ENCODE measurements at regions not wholly inside any gene's neighbourhood (a gene's known extent, or its start where the extent isn't known, plus 50 kb on each side); places are given as distances from the start of the nearest gene placed in this dataset.

DNA sequence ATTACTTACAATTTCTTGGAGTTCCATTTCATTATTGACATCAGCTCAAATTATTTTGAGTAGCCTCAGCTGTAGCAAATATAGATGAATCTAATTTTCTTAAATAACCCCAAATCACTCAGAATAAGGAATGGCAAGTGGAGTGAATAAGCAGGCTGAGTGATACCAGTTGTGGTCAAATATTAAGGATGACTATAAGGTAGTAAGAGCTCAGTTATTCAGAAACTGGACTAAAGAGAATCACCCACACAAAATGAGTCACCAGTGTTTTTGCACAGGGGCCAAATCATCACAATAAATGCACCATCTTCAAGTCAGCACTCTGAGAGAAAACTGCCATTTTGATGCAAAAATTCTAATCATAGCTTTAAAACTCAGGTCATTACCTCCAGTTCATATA, 128.9 kb upstream of the TARS1 start:
- no peak for DNase-seq (ENCODE audit: low read depth in 3 of 3, low spot score in 2 of 3)

DNA sequence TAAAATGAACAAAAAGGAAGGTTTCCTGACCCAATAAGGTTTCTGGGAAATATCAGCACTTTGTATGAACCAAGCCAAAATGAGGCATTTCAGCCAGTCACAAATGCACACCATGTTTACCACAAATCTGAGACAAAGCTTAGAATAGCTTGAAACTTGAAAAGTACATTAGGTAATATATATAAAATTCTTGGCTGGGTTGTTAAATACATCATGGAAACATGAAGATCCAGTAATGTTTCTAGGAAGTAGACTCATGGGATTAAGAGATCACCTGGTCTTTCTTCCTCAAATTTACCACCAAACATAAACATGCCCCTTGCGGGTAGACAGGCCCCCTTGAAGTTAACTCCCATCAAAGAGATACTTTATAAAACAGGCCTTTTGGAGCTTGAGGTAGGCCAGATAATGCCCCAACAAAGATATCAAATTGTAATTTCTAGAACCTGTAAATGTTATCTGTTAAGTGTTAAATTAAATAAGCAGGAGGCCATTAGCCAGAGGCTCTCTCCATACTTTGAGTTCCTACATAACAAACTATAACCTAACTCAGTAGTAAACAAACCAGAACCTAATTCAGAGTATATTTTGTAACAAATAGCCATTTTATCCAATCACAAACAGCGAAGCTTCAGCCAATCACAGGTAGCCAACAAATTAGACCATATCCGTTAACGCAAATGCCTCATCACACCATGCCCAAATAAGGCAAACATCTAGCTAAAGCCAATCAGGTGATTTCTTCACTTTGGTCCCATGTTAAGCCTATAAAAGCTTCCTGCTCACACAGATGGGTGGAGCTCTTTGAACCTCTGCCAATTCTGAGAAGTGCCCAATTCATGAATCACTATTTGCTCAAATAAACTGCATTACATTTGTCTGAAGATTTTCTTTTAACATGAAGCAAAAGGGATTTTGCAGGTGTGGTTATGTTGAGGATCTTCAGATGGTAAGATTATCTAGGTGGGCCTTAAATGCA, 127.9 kb upstream of the TARS1 start:
- no peak for DNase-seq (ENCODE audit: low read depth in 3 of 3, low spot score in 2 of 3)

DNA sequence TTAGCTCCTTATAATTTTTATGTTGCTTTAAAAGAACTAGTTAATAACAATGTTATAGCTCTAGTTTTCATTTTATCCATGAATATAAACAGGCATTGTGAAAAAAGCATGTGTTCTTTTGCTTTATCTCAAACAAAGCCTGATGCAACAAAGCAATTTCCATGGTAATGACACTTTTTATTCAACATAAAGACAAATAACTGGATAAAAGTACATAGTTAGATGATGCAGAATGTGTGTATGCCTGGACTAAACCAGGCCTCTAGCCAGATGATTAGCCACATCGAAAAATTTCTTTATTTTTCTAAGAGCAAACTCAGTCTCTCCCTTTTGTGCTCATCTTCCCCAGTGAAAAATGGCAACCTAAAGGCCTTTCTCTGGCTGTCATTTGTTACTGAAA, 125.6 kb upstream of the TARS1 start:
- DNase-seq (ENCODE audit: low read depth in 3 of 3, low spot score in 2 of 3) = no peak

- no peak for DNase-seq (ENCODE audit: low read depth in 3 of 3, low spot score in 2 of 3)
Observed at GRCh38 chr5:33316773-33317172, 124.0 kb upstream of the TARS1 start.

- DNase-seq (ENCODE audit: low read depth in 3 of 3, low spot score in 2 of 3) = no peak
Observed at GRCh38 chr5:33317271-33317670, 123.5 kb upstream of the TARS1 start.

DNA sequence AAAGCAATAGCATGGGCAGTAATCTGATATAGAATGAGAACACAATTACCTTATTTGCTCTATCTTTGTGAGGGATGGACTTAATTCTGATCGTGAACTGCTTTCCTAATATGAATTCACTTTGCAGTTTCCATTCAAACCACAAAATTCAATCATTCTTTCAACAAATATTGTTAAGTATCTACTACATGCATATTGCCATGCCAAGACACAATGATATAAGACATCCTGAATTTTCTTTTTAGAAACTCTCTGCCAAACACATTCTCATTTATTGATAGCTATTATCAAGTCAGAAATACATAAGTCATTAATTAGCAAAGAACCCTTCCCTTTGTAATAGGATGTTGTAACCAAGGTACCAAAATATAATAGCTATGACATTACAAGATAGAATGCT, 121.6 kb upstream of the TARS1 start:
- no peak for DNase-seq (ENCODE audit: low read depth in 3 of 3, low spot score in 2 of 3)

GRCh38 chr5:33319841-33320240, 120.9 kb upstream of the TARS1 start:
- no peak for DNase-seq (ENCODE audit: low read depth in 3 of 3, low spot score in 2 of 3)

DNA sequence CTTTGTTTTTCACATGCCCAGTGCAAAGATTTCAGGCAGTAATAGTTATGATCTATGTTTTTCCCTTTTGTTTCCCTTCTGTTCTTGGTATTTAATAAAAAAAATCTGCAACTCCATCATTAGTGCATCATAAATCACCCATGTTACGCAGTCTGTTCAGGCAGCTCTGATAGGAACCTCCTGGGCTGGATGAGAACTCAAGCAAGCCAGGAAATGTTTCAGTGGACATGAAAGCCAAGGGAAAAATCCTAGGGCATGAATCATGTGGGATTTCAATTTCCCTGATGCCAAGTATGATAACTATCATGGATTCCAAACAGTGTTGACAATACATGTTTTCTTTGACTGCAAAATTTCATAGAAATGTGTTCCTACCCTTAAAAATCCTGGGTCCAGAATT, 119.7 kb upstream of the TARS1 start:
- no peak for DNase-seq (ENCODE audit: low read depth in 3 of 3, low spot score in 2 of 3)

GRCh38 chr5:33322632-33323031, 118.1 kb upstream of the TARS1 start:
- DNase-seq (ENCODE audit: low read depth in 3 of 3, low spot score in 2 of 3) = no peak

- no peak for DNase-seq (ENCODE audit: low read depth in 3 of 3, low spot score in 2 of 3)
Observed at GRCh38 chr5:33324667-33325307, 116.0 kb upstream of the TARS1 start.

DNA sequence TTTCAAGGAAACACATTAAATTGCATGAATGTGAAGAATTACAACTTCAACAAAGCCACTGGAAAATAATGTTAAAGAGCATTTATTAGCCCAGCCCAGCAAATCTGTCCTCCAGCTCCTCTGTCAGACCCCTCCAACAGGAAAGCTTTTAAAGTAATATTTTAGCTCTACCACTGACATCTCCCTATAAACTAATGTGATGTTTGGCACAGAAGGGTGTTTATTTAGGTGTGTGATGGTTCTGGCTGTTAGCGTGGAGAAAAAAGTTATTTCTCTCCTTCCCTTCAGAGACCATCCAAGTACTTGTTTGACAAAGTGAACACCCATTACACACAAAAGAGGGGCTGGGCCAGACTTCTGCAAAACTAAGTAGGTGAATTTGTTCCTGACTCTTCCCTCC, 111.9 kb upstream of the TARS1 start:
- no peak for DNase-seq (ENCODE audit: low read depth in 3 of 3, low spot score in 2 of 3)

DNA sequence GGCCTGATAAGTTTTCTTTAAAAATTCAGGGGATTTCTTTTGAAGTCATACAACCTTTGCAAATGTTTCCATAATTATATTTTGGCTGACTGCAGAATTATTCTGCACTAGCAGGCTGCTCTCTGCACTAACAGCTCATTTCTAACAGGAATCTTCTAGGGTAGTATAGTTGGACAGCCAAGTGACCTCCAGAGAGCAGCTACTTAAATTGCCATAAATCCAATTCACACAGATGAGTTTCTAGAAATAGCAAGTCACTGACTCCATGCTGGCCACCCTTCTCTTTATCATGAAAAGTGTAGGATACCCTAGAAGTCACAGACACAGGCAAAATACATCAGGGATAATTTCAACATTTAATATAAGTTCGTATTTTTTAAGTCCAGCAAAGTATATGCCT, 110.9 kb upstream of the TARS1 start:
- no peak for DNase-seq (ENCODE audit: low read depth in 3 of 3, low spot score in 2 of 3)

GRCh38 chr5:33330426-33330825, 110.3 kb upstream of the TARS1 start:
- no peak for DNase-seq (ENCODE audit: low read depth in 3 of 3, low spot score in 2 of 3)

DNA sequence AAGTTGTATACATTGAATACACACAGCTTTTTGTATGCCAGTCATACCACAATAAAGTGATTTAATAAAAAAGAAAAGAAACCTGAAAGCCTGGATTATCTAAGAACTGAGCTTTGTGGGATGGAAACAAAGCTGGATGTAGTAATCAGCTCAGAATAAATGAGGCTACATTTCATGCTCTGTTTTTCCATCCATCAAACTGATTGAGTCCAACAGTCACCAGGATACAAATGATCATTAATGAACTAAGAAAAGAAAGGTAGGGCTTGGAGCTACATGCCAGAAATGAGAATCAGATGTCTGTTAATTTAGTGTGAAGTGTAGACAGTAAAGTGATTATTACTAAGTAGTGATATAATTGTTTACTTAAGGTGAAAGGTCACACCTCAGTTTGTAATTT, 109.8 kb upstream of the TARS1 start:
- DNase-seq (ENCODE audit: low read depth in 3 of 3, low spot score in 2 of 3) = no peak

DNA sequence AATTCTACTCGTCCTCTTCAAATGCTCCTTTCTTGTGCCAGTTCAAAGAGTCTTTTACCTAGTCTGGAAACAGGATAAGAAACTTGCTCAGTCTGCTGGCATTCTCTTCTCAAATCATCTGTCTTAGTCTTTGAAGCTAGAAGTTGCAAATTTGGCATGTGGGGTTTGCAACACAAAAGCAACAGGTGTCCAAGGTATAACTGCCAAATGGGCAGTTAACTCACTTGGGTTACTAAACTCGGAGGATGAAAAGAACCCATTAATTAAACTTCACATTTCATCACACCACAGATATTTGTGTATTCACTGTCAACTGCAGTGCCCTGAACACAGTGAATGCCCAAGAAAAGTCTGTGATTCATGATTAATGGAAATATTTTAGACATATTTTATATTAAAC, 108.0 kb upstream of the TARS1 start:
- DNase-seq (ENCODE audit: low read depth in 3 of 3, low spot score in 2 of 3) = no peak

- DNase-seq (ENCODE audit: low read depth in 3 of 3, low spot score in 2 of 3) = no peak
Observed at GRCh38 chr5:33334829-33335228, 105.9 kb upstream of the TARS1 start.

DNA sequence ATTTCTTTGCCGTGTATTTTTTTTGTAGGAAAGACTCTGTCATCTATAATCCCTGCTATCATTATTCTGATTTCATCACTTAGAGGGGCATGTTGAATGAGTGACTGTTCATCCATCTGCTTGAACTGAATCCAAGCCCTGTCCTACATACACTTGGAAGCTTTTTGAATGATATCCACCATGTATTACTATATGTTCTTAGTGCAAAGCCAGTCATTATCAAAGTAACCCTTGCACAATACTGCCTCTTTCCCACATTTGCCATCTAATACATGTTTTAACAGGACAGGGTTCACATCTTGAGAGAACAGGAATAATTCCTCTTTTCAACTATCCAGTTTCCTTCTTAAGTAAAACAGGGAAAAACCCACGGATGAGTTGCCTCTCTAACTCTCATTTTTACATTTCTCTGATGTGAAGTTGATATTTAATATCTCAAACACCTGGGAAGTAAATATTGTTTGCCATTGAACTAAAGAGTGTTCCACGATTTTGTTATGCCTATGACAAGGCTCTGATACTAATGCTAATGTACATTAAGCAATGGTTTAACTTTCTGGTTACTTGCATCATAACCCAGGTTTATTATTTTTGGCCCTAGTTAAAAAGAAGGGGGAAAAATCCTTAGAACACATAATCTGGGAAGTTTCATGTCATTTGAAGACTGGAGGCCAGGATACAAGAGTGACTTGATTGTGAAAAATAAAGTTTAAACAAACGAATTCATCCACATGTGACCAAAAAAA, 103.7 kb upstream of the TARS1 start:
- no peak for DNase-seq (ENCODE audit: low read depth in 3 of 3, low spot score in 2 of 3)

DNA sequence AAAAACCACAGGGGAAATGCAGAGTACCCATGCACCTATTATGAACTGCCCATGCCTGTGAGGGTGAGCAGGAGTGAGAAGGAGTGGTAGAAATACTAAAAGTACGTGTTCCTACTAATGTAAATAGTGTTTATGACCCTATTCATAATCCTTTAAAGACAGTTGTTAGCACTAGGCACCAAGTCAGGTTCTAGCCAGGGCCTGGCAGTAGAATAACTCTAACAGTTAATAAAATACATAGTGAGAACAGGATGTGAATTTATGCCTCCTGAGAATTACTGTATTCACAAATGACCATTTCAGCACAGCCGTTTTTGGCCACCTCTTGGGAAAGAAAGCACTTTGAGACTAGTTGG, 103.2 kb upstream of the TARS1 start:
- DNase-seq (ENCODE audit: low read depth in 3 of 3, low spot score in 2 of 3) = no peak

DNA sequence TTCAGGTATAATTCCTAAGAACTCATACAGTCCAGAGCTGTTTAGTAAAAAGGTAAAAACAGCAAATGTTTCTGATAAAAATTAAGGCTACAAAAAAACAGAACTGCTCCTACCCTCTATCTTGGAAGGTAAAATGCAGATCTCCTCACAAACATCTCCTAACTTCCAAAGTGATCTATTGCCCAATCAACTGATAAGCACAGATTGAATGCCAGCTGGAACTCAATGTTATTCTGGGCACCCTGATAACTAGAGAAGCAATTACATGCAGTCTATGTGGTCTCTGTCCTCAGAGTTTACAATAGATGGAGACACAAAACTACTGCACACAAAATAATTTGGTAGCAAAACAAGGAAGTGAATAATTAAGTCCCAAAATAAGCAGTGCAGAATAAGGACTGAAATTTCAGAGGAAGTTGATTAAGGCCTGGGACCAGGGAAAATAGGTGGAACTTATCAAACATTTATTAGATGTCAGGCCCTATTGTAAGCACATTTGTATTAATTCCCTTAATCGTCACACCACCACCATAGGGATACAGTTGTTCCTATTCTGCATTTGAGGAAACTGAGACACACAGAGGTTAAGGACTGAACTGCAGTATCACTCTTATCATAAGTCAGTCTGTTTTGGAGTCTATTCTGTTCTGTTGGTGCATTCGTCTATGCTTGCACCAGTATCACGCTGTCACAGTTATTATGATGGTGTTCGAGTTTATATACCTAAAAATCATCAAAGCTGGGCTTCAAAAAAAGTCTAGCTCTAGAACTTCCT, 102.2 kb upstream of the TARS1 start:
- DNase-seq (ENCODE audit: low read depth in 3 of 3, low spot score in 2 of 3) = no peak

GRCh38 chr5:33339413-33339812, 101.4 kb upstream of the TARS1 start:
- no peak for DNase-seq (ENCODE audit: low read depth in 3 of 3, low spot score in 2 of 3)

DNA sequence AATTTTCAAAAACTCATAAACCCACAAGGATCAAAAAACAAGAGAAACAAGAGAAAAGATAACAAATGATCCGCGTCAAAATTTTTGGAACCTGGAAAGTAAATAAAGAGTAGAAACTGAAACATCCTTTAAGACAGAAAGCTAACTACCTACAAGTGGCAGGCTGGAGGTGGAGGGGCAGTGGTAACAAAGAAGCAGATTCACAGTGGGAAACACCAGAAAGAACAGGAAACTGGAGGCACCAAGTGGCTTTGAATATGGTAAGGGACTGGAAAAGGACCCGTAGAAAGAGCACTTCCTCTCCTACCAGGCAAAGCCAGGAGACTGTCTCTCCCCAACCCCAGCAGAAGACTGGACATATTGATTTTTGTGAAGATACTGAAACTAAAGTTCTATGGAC, 100.6 kb upstream of the TARS1 start:
- DNase-seq (ENCODE audit: low read depth in 3 of 3, low spot score in 2 of 3) = no peak
